ENCODE measurements at regions not wholly inside any gene's neighbourhood (a gene's known extent, or its start where the extent isn't known, plus 50 kb on each side); places are given as distances from the start of the nearest gene placed in this dataset.

- TF ChIP-seq ATF2 (IDR thresholded peaks at IDR 0.05; ENCODE audit: low read length) (no peak), RNF2 (IDR thresholded peaks at IDR 0.05; ENCODE audit: borderline replicate concordance, low read depth, low read length, missing control alignments, poor library complexity, severe bottlenecking) (no peak), SUZ12 (IDR thresholded peaks at IDR 0.05; ENCODE audit: low read length) (no peak), CTCF (IDR thresholded peaks at IDR 0.05; ENCODE audit: control extremely low read depth in 1 of 3, insufficient read depth in 1 of 3, low read depth in 1 of 3, low read length in 3 of 3) (no peak), ATF3 (IDR thresholded peaks at IDR 0.05; ENCODE audit: insufficient read depth, low read depth, low read length) (no peak)
Measured at GRCh38 chr10:106435081-106435480, 729.4 kb downstream of the SORCS1 start (continued).
